ENCODE measurements at regions not wholly inside any gene's neighbourhood (a gene's known extent, or its start where the extent isn't known, plus 50 kb on each side); places are given as distances from the start of the nearest gene placed in this dataset.

DNA sequence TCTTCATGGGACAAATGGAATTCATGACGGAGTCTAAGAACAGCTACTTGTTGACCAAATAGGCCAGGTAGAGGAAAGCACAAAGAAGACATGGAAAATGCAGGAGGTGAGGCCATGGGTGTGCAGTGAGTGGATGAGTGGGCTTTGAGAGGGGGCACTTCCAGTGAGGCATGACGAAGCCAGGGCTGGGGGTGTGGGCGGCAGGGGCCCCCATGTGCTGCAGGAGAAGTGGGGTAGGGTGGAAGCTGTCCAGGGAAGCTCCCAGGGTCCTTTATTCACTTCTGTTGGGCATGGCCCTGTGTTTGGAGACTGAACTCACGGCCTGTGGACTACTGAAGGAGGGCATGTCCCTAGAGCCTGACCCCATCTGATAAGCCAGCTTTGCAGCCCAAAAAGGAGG, 127.6 kb upstream of the SLC25A48 start:
- Histone ChIP-seq H3K36me3 (replicated peaks; ENCODE audit: insufficient read depth, low read depth) (no peaks in the 10 kb centered on the region), H3K4me2 (no peak overlapping the region), H2AFZ (no peak overlapping the region), H3K27ac (no peak overlapping the region), H3K9me2 (replicated peaks; ENCODE audit: insufficient read depth) (no peaks in the 10 kb centered on the region), H3K4me3 (no peak overlapping the region), H3K9me3 (ENCODE audit: low read depth) (no peaks in the 10 kb centered on the region), H3K4me1 (ENCODE audit: insufficient read depth) (peaks cover 27% of the 10 kb centered on the region), H3K27me3 (no peaks in the 10 kb centered on the region), H3K79me2 (no peaks in the 10 kb centered on the region), H4K20me1 (ENCODE audit: insufficient read depth, poor library complexity, severe bottlenecking) (no peaks in the 10 kb centered on the region)
- TF ChIP-seq EZH2phosphoT487 (IDR thresholded peaks at IDR 0.05; ENCODE audit: low read depth, severe bottlenecking, unreplicated experiment): no peak
- TF ChIP-seq, protein P1, sequence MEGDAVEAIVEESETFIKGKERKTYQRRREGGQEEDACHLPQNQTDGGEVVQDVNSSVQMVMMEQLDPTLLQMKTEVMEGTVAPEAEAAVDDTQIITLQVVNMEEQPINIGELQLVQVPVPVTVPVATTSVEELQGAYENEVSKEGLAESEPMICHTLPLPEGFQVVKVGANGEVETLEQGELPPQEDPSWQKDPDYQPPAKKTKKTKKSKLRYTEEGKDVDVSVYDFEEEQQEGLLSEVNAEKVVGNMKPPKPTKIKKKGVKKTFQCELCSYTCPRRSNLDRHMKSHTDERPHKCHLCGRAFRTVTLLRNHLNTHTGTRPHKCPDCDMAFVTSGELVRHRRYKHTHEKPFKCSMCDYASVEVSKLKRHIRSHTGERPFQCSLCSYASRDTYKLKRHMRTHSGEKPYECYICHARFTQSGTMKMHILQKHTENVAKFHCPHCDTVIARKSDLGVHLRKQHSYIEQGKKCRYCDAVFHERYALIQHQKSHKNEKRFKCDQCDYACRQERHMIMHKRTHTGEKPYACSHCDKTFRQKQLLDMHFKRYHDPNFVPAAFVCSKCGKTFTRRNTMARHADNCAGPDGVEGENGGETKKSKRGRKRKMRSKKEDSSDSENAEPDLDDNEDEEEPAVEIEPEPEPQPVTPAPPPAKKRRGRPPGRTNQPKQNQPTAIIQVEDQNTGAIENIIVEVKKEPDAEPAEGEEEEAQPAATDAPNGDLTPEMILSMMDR (IDR thresholded peaks at IDR 0.05; ENCODE audit: poor library complexity): no peak
- TF ChIP-seq EZH2 (IDR thresholded peaks at IDR 0.05; ENCODE audit: borderline replicate concordance): no peak
- 96% methylated on average over 4 of the region's 4 CpGs for WGBS (ENCODE audit: low lambda C conversion rate, missing lambda C conversion rate)
- DNase-seq (ENCODE audit: low spot score): no peak

DNA sequence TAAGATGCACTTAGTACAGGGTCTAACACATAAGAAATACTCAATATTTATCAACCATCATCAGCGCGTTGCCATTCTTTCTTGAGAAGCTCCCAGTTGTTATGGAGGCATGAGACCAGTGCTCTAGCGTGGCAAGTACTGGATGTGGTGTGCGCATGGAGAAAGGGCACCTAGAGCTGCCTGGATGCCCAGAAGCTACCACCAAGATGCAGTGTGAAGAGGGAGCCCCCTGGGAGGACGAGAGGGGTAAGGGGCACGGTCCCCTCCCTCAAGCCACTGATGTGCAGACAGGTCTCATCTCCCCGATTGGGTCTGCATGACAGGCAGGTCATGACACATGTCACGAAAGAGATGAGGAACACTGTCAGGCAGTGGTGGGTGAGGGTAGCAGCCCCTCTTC, 127.7 kb upstream of the CXCL14 start:
- Histone ChIP-seq H3K4me3 (no peak overlapping the region), H3K79me2 (no peaks in the 10 kb centered on the region), H3K4me1 (ENCODE audit: insufficient read depth) (peaks cover 24% of the 10 kb centered on the region), H2AFZ (no peak overlapping the region), H3K4me2 (no peak overlapping the region), H3K27me3 (no peaks in the 10 kb centered on the region), H4K20me1 (ENCODE audit: insufficient read depth, poor library complexity, severe bottlenecking) (no peaks in the 10 kb centered on the region), H3K9me2 (replicated peaks; ENCODE audit: insufficient read depth) (no peaks in the 10 kb centered on the region), H3K36me3 (replicated peaks; ENCODE audit: insufficient read depth, low read depth) (no peaks in the 10 kb centered on the region), H3K27ac (no peak overlapping the region), H3K9me3 (ENCODE audit: low read depth) (no peaks in the 10 kb centered on the region)
- no peak for DNase-seq (ENCODE audit: low spot score)
- TF ChIP-seq EZH2 (IDR thresholded peaks at IDR 0.05; ENCODE audit: borderline replicate concordance) (no peak), EZH2phosphoT487 (IDR thresholded peaks at IDR 0.05; ENCODE audit: low read depth, severe bottlenecking, unreplicated experiment) (no peak)
- TF ChIP-seq, protein P1 (IDR thresholded peaks at IDR 0.05; ENCODE audit: poor library complexity): no peak
- 98% methylated on average over 8 of the region's 8 CpGs for WGBS (ENCODE audit: low lambda C conversion rate, missing lambda C conversion rate)

DNA sequence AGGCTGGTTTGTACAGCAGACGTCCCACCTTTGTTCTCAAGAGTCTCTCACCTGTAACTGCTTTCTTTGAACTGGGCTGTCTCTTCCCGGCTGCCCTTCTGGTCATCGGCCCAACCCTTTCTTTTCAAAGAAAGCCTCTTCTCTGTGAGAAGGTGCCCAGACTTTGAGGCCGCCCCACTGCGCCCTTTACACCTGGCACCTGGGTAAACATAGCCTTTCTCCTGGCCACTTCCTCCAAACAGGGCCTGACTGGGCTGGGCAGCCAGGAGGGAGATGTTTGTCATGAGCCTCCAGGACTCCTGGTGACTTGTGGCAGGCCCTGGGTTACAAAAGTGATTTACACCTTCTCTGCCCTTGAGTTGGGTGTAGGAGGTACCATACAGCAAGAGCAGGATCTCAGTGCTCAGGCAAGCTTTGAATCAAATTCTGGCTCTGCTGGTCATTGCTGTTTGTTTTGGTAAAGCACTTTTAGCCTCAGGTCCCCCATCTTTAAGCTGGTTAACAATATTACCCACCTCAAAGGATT, 127.2 kb upstream of the CXCL14 start:
- no peaks in the 10 kb centered on the region for H3K27me3 ChIP-seq
- H3K4me1 ChIP-seq (ENCODE audit: insufficient read depth): peaks cover 20% of the 10 kb centered on the region
- H2AFZ ChIP-seq: no peak overlapping the region
- TF ChIP-seq, protein P1 (IDR thresholded peaks at IDR 0.05; ENCODE audit: poor library complexity): no peak
- no peak for TF ChIP-seq EZH2 (IDR thresholded peaks at IDR 0.05; ENCODE audit: borderline replicate concordance)
- TF ChIP-seq EZH2phosphoT487 (IDR thresholded peaks at IDR 0.05; ENCODE audit: low read depth, severe bottlenecking, unreplicated experiment): no peak
- no peaks in the 10 kb centered on the region for H4K20me1 ChIP-seq (ENCODE audit: insufficient read depth, poor library complexity, severe bottlenecking)
- WGBS (ENCODE audit: low lambda C conversion rate, missing lambda C conversion rate): 56% methylated on average over 5 of the region's 5 CpGs
- H3K9me3 ChIP-seq (ENCODE audit: low read depth): no peaks in the 10 kb centered on the region
- H3K9me2 ChIP-seq (replicated peaks; ENCODE audit: insufficient read depth): no peaks in the 10 kb centered on the region
- no peaks in the 10 kb centered on the region for H3K36me3 ChIP-seq (replicated peaks; ENCODE audit: insufficient read depth, low read depth)
- no peak for DNase-seq (ENCODE audit: low spot score)
- H3K79me2 ChIP-seq: no peaks in the 10 kb centered on the region
- H3K4me2 ChIP-seq: no peak overlapping the region
- no peak overlapping the region for H3K4me3 ChIP-seq
- H3K27ac ChIP-seq: no peak overlapping the region
